Activated naive CD8-positive, alpha-beta T cell (primary cell): ENCODE measurements at regions not wholly inside any gene's neighbourhood (a gene's known extent, or its start where the extent isn't known, plus 50 kb on each side); places are given as distances from the start of the nearest gene placed in this dataset.
"Not testable (repeated sequence)": the region's sequence is repeated elsewhere in the genome, so short reads cannot be mapped to it uniquely, and the experiment has no call there.

Experiments used
- H3K27ac Mint-ChIP-seq: one replicate; pipeline ENCODE4 v1.8.0; 2021; ENCODE audit warnings: mixed read lengths
- H3K27me3 Mint-ChIP-seq: one replicate; pipeline ENCODE4 v1.8.0; 2021; ENCODE audit warnings: mixed read lengths
- H3K36me3 Mint-ChIP-seq: one replicate; pipeline ENCODE4 v1.8.0; 2021; ENCODE audit warnings: mixed read lengths
- H3K4me1 Mint-ChIP-seq: one replicate; pipeline ENCODE4 v1.8.0; 2021; ENCODE audit warnings: low read depth, mixed read lengths
- H3K4me3 Mint-ChIP-seq: one replicate; pipeline ENCODE4 v1.8.0; 2021; ENCODE audit warnings: mild to moderate bottlenecking, mixed read lengths
- H3K9me3 Mint-ChIP-seq: one replicate; pipeline ENCODE4 v1.8.0; 2021; ENCODE audit warnings: low read depth, mixed read lengths

DNA sequence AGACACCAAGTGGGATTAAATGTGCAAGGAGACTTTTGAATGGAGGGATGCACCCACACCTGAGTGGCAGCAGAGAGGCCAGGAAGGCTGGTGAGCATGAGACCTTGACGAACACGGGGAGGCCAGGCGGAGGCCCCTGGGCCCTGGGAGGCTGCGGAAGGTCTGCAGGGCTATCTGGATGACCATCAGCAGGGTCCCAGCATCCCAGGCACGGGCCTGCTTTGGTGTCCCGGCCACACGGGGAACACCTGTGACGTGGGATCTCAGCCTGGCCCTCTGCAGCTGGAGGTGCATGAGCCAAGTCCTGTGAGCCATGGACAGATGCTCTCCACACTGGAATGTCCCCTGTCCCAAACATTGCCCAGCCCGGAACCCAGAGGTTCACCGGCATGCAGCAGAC lies 174.0 kb upstream of the FOXD4L5 start:
- H3K4me1 Mint-ChIP-seq: no peaks in the 10 kb centered on the region
- H3K27me3 Mint-ChIP-seq: no peaks in the 10 kb centered on the region
- H3K36me3 Mint-ChIP-seq: no peaks in the 10 kb centered on the region
- no peak overlapping the region for H3K4me3 Mint-ChIP-seq
- H3K27ac Mint-ChIP-seq: no peak overlapping the region
- H3K9me3 Mint-ChIP-seq: no peaks in the 10 kb centered on the region

GRCh38 chr9:65458465-65458864 lies 173.5 kb upstream of the FOXD4L5 start:
- H3K4me3 Mint-ChIP-seq: no peak overlapping the region
- H3K4me1 Mint-ChIP-seq: no peaks in the 10 kb centered on the region
- H3K9me3 Mint-ChIP-seq: peaks cover 2% of the 10 kb centered on the region

GRCh38 chr9:65456991-65457390 lies 172.0 kb upstream of the FOXD4L5 start:
- H3K9me3 Mint-ChIP-seq, H3K4me1 Mint-ChIP-seq, H3K27ac Mint-ChIP-seq, H3K4me3 Mint-ChIP-seq, H3K36me3 Mint-ChIP-seq, H3K27me3 Mint-ChIP-seq: not testable (repeated sequence)

More at GRCh38 chr9:65458465-65458864, 173.5 kb upstream of the FOXD4L5 start:
- Mint-ChIP-seq H3K27me3 (no peaks in the 10 kb centered on the region), H3K27ac (no peak overlapping the region), H3K36me3 (no peaks in the 10 kb centered on the region)

GRCh38 chr9:65455751-65456647 lies 171.0 kb upstream of the FOXD4L5 start:
- not testable (repeated sequence) for H3K9me3 Mint-ChIP-seq, H3K27me3 Mint-ChIP-seq, H3K36me3 Mint-ChIP-seq

DNA sequence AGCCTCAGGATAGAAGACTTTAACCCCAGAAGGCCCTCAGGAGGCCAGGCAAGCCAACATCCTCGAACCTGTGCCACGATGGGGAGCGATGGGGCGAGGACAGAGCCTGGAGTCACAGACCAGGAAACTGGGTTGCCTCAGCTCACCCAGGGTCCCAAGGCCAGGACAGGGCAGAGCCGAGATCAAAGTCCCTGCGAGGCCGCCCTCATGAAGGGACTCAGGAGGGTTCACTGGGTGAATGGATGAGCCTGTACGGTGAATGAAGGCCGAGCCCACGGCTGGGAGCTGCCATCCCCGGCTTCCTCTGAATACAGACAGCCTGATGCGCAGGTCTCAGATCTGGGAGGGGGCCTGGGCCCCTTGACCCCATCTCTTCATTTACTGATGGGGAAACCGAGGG lies 170.1 kb upstream of the FOXD4L5 start:
- not testable (repeated sequence) for H3K9me3 Mint-ChIP-seq, H3K4me3 Mint-ChIP-seq, H3K27me3 Mint-ChIP-seq, H3K36me3 Mint-ChIP-seq, H3K4me1 Mint-ChIP-seq, H3K27ac Mint-ChIP-seq

More at GRCh38 chr9:65455751-65456647, 171.0 kb upstream of the FOXD4L5 start:
- not testable (repeated sequence) for H3K27ac Mint-ChIP-seq, H3K4me3 Mint-ChIP-seq, H3K4me1 Mint-ChIP-seq

- H3K36me3 Mint-ChIP-seq, H3K4me3 Mint-ChIP-seq, H3K27ac Mint-ChIP-seq, H3K4me1 Mint-ChIP-seq, H3K27me3 Mint-ChIP-seq, H3K9me3 Mint-ChIP-seq: not testable (repeated sequence)
These were observed 169.7 kb upstream of the FOXD4L5 start for GRCh38 chr9:65454666-65455065.

GRCh38 chr9:65454034-65454433 lies 169.0 kb upstream of the FOXD4L5 start:
- H3K4me1 Mint-ChIP-seq, H3K4me3 Mint-ChIP-seq, H3K27me3 Mint-ChIP-seq, H3K36me3 Mint-ChIP-seq, H3K27ac Mint-ChIP-seq, H3K9me3 Mint-ChIP-seq: not testable (repeated sequence)

DNA sequence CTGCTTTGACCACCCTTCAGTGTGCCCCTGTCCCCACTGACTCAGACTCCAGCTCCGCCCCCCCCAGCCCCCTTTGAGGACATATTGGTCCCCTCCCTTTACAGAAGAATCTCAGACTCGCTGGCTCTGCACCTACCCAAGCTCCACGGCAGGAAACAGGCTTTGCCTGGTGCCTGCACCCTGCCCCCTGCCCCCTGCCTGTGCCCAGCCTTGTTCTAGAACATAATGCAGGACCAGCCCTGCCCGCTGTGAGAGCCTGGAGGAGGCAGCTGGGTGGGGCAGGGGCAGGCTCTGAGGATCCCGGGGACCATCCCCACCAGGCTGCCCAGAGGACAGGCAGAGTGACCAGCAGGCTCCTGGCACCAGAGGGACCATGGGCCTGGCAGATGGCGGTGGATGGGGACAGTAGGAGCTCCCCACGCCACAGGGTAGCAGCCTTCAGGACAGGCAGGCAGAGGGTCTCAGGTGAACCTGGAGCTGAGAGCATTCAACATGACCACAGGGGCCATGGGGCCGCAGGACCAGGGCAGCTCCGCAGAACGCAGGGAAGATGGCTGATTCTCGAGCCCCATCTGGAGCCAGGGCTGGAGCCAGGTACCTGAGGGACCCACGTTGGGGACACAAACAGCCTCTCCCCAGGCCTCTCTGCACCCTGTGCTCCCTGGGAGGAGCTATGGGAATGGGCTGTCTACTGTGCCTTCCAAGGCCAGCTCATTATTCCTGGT lies 165.0 kb upstream of the FOXD4L5 start:
- H3K27me3 Mint-ChIP-seq, H3K4me3 Mint-ChIP-seq, H3K27ac Mint-ChIP-seq, H3K36me3 Mint-ChIP-seq, H3K4me1 Mint-ChIP-seq: not testable (repeated sequence)
- peaks cover 14% of the 10 kb centered on the region for H3K9me3 Mint-ChIP-seq

DNA sequence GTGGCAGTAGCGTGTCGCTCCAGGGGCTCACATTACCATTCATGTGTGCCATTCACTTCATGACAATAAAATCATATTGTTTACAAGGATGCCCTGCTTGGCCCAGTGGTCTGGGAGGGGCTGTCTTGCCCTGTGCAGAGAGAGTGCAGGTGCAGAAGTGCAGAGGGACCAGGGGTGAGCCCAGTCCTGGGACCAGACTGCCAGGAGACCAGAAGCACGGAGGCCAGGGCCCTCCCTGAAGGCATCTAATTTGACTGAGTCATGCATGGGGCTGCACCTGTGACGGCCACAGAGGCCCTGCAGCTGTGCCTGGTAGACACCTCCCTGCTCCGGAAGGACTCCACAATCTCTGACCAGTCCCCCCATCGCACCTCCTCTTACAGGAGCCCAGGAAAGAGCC lies 164.4 kb upstream of the FOXD4L5 start:
- Mint-ChIP-seq H3K27me3 (no peaks in the 10 kb centered on the region), H3K4me1 (no peaks in the 10 kb centered on the region), H3K27ac (no peak overlapping the region), H3K4me3 (no peak overlapping the region), H3K36me3 (no peaks in the 10 kb centered on the region), H3K9me3 (peaks cover 14% of the 10 kb centered on the region)

DNA sequence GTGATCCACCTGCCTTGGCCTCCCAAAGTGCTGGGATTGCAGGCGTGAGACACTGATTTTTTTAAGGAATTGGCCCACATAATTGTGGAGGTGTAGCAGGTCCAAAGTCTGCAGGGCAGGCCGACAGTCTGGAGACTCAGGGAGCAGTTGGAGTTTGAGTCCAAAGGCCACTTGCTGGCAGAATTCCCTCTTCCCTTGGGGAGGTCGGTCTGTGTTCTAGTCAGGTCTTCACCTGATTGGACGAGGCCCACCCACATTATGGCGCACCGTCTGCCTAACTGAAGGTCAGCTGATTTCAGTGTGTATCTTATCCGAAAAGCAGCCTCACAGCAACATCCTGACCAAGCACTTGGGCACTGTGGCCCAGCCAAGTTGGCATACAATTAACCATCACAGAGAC lies 162.1 kb upstream of the FOXD4L5 start:
- H3K4me1 Mint-ChIP-seq, H3K27ac Mint-ChIP-seq, H3K36me3 Mint-ChIP-seq, H3K4me3 Mint-ChIP-seq, H3K9me3 Mint-ChIP-seq, H3K27me3 Mint-ChIP-seq: not testable (repeated sequence)

DNA sequence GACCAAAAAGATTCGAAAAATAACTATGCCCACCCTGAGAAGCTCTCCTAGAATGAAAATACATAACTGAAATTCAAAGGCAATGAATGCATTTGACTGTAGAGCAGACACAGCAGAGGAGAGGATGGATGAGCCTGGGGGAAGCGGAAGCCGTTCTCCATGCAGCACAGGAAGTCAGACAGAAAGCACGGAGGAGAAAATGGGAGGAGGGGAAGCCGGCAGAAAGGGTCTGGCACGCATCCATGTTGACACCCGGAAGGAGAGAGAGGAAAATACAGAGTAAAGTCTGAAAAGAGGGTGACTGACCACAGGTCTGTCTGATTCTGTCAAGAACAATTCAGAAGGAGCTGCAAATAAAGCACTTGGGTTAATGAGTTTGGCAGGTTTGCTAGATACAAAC lies 161.0 kb upstream of the FOXD4L5 start:
- H3K27ac Mint-ChIP-seq, H3K9me3 Mint-ChIP-seq, H3K4me3 Mint-ChIP-seq, H3K4me1 Mint-ChIP-seq, H3K36me3 Mint-ChIP-seq, H3K27me3 Mint-ChIP-seq: not testable (repeated sequence)

- Mint-ChIP-seq H3K4me3 (no peak overlapping the region), H3K36me3 (no peaks in the 10 kb centered on the region), H3K9me3 (peaks cover 7% of the 10 kb centered on the region), H3K27ac (no peak overlapping the region), H3K27me3 (no peaks in the 10 kb centered on the region), H3K4me1 (no peaks in the 10 kb centered on the region)
These were observed 159.9 kb upstream of the FOXD4L5 start for GRCh38 chr9:65444943-65445342.

DNA sequence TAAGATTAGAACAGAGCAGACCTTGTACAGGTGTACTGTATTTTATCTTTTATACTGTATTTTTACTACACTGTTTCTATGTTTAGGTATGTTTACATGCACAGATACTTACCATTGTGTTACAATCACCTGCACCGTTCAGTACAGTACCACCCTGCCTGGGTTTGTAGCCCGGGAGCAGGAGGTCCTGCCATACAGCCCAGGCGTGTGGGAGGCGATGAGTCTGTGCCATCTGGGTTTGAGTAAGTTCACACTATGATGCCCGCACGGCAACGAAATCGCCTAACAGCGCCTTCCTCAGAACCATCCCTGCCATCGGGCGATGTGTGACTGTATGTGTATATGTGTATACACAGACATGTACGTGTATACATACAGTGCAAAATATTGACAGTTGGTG lies 157.1 kb upstream of the FOXD4L5 start:
- not testable (repeated sequence) for H3K4me1 Mint-ChIP-seq, H3K27me3 Mint-ChIP-seq, H3K4me3 Mint-ChIP-seq, H3K36me3 Mint-ChIP-seq, H3K27ac Mint-ChIP-seq
- H3K9me3 Mint-ChIP-seq: peaks cover 12% of the 10 kb centered on the region

GRCh38 chr9:65441324-65441920 lies 156.4 kb upstream of the FOXD4L5 start:
- H3K27ac Mint-ChIP-seq, H3K27me3 Mint-ChIP-seq, H3K36me3 Mint-ChIP-seq, H3K4me1 Mint-ChIP-seq, H3K4me3 Mint-ChIP-seq: not testable (repeated sequence)
- peaks cover 17% of the 10 kb centered on the region for H3K9me3 Mint-ChIP-seq

DNA sequence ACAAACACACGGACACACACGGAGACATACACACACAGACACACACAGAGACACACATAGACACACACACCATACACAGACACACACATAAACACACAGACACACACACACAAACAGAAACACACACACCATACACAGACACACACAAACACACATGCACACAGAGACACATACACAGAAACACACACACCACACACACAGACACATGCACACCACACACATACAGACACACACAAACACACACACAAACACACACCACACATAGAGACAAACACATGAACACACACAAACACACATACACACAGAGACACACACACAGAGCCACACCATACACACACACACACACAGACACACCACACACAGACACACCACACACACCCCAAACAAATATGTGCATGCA lies 152.7 kb upstream of the FOXD4L5 start:
- Mint-ChIP-seq H3K4me3 (no peak overlapping the region), H3K9me3 (peaks cover 22% of the 10 kb centered on the region), H3K27ac (no peak overlapping the region), H3K36me3 (no peaks in the 10 kb centered on the region), H3K27me3 (no peaks in the 10 kb centered on the region), H3K4me1 (no peaks in the 10 kb centered on the region)
